ENCODE measurements at regions not wholly inside any gene's neighbourhood (a gene's known extent, or its start where the extent isn't known, plus 50 kb on each side); places are given as distances from the start of the nearest gene placed in this dataset.
"Not testable (repeated sequence)": the region's sequence is repeated elsewhere in the genome, so short reads cannot be mapped to it uniquely, and the experiment has no call there.

GRCh38 chr5:124552526-124552925 is 193.9 kb downstream of the ZNF608 start:
- DNase-seq (ENCODE audit: low read depth in 1 of 2, low spot score in 1 of 2) = no peak

- no peak for DNase-seq (ENCODE audit: low read depth in 1 of 2, low spot score in 1 of 2)
Measured at GRCh38 chr5:124551939-124552279, 194.5 kb downstream of the ZNF608 start.

GRCh38 chr5:124550731-124551130 is 195.7 kb downstream of the ZNF608 start:
- no peak for DNase-seq (ENCODE audit: low read depth in 1 of 2, low spot score in 1 of 2)

- no peak for DNase-seq (ENCODE audit: low read depth in 1 of 2, low spot score in 1 of 2)
Measured at GRCh38 chr5:124549891-124550436, 196.5 kb downstream of the ZNF608 start.

- DNase-seq (ENCODE audit: low read depth in 1 of 2, low spot score in 1 of 2) = no peak
Measured at GRCh38 chr5:124546643-124547042, 199.8 kb downstream of the ZNF608 start.

- DNase-seq (ENCODE audit: low read depth in 1 of 2, low spot score in 1 of 2) = no peak
Measured at GRCh38 chr5:124544366-124545055, 201.9 kb downstream of the ZNF608 start.

- no peak for DNase-seq (ENCODE audit: low read depth in 1 of 2, low spot score in 1 of 2)
Measured at GRCh38 chr5:124538931-124539330, 207.5 kb downstream of the ZNF608 start.

GRCh38 chr5:124538191-124538590 is 208.2 kb downstream of the ZNF608 start:
- DNase-seq (ENCODE audit: low read depth in 1 of 2, low spot score in 1 of 2) = no peak

GRCh38 chr5:124537522-124537921 is 208.9 kb downstream of the ZNF608 start:
- DNase-seq (ENCODE audit: low read depth in 1 of 2, low spot score in 1 of 2) = no peak

GRCh38 chr5:124537107-124537506 is 209.3 kb downstream of the ZNF608 start:
- DNase-seq (ENCODE audit: low read depth in 1 of 2, low spot score in 1 of 2) = no peak

GRCh38 chr5:124536333-124536732 is 210.1 kb downstream of the ZNF608 start:
- DNase-seq (ENCODE audit: low read depth in 1 of 2, low spot score in 1 of 2) = no peak

- no peak for DNase-seq (ENCODE audit: low read depth in 1 of 2, low spot score in 1 of 2)
Measured at GRCh38 chr5:124530916-124531315, 215.5 kb downstream of the ZNF608 start.

GRCh38 chr5:124528838-124529237 is 217.6 kb downstream of the ZNF608 start:
- no peak for DNase-seq (ENCODE audit: low read depth in 1 of 2, low spot score in 1 of 2)

- DNase-seq (ENCODE audit: low read depth in 1 of 2, low spot score in 1 of 2) = no peak
Measured at GRCh38 chr5:124527220-124527991, 219.0 kb downstream of the ZNF608 start.

- DNase-seq (ENCODE audit: low read depth in 1 of 2, low spot score in 1 of 2) = not testable (repeated sequence)
Measured at GRCh38 chr5:124526079-124526478, 220.4 kb downstream of the ZNF608 start.

- DNase-seq (ENCODE audit: low read depth in 1 of 2, low spot score in 1 of 2) = no peak
Measured at GRCh38 chr5:124524552-124525232, 221.7 kb downstream of the ZNF608 start.

- no peak for DNase-seq (ENCODE audit: low read depth in 1 of 2, low spot score in 1 of 2)
Measured at GRCh38 chr5:124523897-124524296, 222.5 kb downstream of the ZNF608 start.

- no peak for DNase-seq (ENCODE audit: low read depth in 1 of 2, low spot score in 1 of 2)
Measured at GRCh38 chr5:124522992-124523391, 223.4 kb downstream of the ZNF608 start.

- no peak for DNase-seq (ENCODE audit: low read depth in 1 of 2, low spot score in 1 of 2)
Measured at GRCh38 chr5:124521461-124522230, 224.8 kb downstream of the ZNF608 start.

GRCh38 chr5:124519396-124519795 is 227.0 kb downstream of the ZNF608 start:
- no peak for DNase-seq (ENCODE audit: low read depth in 1 of 2, low spot score in 1 of 2)

GRCh38 chr5:124516567-124516966 is 229.9 kb downstream of the ZNF608 start:
- DNase-seq (ENCODE audit: low read depth in 1 of 2, low spot score in 1 of 2) = no peak
